Tibial artery (tissue), 4 donors: ENCODE measurements at regions not wholly inside any gene's neighbourhood (a gene's known extent, or its start where the extent isn't known, plus 50 kb on each side); places are given as distances from the start of the nearest gene placed in this dataset.

Experiments used
- DNase-seq, 2 donors: peaks; one replicate each; pipeline ENCODE4 v3.0.0-alpha.2; 2019
- H3K27ac ChIP-seq, 2 donors: fragments of 200-600 bp; sonication (generic) in 1 of 2; 1 replicate in 1 of 2; 2 replicates in 1 of 2; pipeline ENCODE4 v1.5.1; 2018 to 2019; ENCODE audit warnings: mild to moderate bottlenecking in 1 of 2
- H3K27me3 ChIP-seq, 2 donors: fragments of 200-600 bp; sonication (generic) in 1 of 2; one replicate each; pipeline versions ENCODE4 v1.5.1 to v1.6.0; 2016 to 2019
- H3K36me3 ChIP-seq, 3 donors: fragments of 200-600 bp; sonication (generic) in 2 of 3; one replicate each; pipeline ENCODE4 v1.5.1; 2016 to 2019; ENCODE audit warnings: mild to moderate bottlenecking in 2 of 3
- H3K4me1 ChIP-seq, 4 donors: fragments of 200-600 bp; sonication (generic) in 2 of 4; 1 replicate in 3 of 4; 2 replicates in 1 of 4; pipeline ENCODE4 v1.5.1; 2016 to 2019
- H3K4me3 ChIP-seq, 2 donors: fragments of 200-600 bp; sonication (generic) in 1 of 2; 1 replicate in 1 of 2; 2 replicates in 1 of 2; pipeline ENCODE4 v1.5.1; 2018 to 2019; ENCODE audit warnings: mild to moderate bottlenecking in 2 of 2
- H3K9me3 ChIP-seq, 3 donors: fragments of 200-600 bp; sonication (generic) in 1 of 3; one replicate each; pipeline ENCODE4 v1.5.1; 2016 to 2019
- intact Hi-C: fragments of 100-400 bp; cut with DNase I; formaldehyde crosslinking; loops from one replicate; pipeline ENCODE4 v1.15.0; 2023; ENCODE audit warnings: low total_unique reads
- TF ChIP-seq, protein P1 (sequence below), 2 experiments: fragments of 200-600 bp in 1 of 2; fragments of 450-650 bp in 1 of 2; IDR thresholded peaks; one replicate each; pipeline ENCODE4 v1.5.1; 2017 to 2019; ENCODE audit warnings: antibody characterized with exemption in 2 of 2, mild to moderate bottlenecking in 1 of 2, moderate library complexity in 1 of 2

DNA sequence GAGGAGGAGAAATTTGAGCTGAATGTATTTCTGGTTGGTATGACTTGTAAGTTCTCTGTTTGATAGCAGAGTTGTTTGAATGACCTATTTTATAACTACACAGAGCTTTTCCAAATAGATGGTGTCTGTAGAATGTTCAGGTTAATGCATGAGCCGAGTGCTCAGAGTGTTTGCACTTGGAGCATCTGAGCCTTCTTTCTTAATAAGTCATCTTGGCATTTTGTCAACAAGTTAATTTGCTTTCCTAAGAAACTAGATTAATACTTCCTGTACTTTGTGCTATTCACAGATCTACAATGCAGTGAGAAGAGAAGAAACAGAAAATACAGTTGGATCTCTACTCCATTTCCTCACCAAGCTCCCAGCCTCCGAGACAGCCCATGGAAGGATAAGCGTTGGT, 138.2 kb downstream of the PLCE1 start:
- Histone ChIP-seq H3K27ac (no peak overlapping the region), H3K4me3 (no peak overlapping the region), H3K36me3 (peaks cover 0 to 7% (median 0%) of the 10 kb centered on the region in 3 donors), H3K27me3 (no peaks in the 10 kb centered on the region), H3K4me1 (peaks cover 0 to 62% (median 28%) of the 10 kb centered on the region in 4 donors), H3K9me3 (no peaks in the 10 kb centered on the region)
- intact Hi-C loops = no loop called here
- DNase-seq = no peak
- TF ChIP-seq, protein P1, sequence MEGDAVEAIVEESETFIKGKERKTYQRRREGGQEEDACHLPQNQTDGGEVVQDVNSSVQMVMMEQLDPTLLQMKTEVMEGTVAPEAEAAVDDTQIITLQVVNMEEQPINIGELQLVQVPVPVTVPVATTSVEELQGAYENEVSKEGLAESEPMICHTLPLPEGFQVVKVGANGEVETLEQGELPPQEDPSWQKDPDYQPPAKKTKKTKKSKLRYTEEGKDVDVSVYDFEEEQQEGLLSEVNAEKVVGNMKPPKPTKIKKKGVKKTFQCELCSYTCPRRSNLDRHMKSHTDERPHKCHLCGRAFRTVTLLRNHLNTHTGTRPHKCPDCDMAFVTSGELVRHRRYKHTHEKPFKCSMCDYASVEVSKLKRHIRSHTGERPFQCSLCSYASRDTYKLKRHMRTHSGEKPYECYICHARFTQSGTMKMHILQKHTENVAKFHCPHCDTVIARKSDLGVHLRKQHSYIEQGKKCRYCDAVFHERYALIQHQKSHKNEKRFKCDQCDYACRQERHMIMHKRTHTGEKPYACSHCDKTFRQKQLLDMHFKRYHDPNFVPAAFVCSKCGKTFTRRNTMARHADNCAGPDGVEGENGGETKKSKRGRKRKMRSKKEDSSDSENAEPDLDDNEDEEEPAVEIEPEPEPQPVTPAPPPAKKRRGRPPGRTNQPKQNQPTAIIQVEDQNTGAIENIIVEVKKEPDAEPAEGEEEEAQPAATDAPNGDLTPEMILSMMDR (IDR thresholded peaks at IDR 0.05) = no peak

DNA sequence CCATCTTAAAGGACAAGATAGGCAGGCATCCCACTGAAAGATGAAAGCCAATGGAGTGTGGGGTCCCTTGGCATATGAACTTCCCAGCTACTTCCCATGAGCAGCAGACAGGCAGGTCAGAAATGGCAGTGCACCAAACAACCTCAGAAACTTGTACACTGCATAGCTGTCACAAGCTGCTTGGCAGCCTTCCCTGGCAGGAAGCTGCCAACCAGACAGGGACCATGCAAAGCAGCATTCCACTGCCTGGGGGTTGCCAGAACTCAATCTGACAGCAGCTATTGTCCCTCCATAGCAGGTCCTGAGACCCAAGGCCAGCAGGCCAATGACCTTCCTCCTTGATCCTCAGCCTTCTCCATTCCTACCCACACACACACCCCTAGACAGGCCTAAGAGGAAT, 139.5 kb downstream of the PLCE1 start:
- no peak overlapping the region for H3K27ac ChIP-seq
- no peaks in the 10 kb centered on the region for H3K9me3 ChIP-seq
- no peak overlapping the region for H3K4me3 ChIP-seq
- H3K27me3 ChIP-seq = no peaks in the 10 kb centered on the region
- peaks cover 0 to 7% (median 0%) of the 10 kb centered on the region in 3 donors for H3K36me3 ChIP-seq
- TF ChIP-seq, protein P1 (IDR thresholded peaks at IDR 0.05) = no peak
- no peak for DNase-seq
- peaks cover 0 to 55% (median 28%) of the 10 kb centered on the region in 4 donors for H3K4me1 ChIP-seq
- intact Hi-C loops = no loop called here

DNA sequence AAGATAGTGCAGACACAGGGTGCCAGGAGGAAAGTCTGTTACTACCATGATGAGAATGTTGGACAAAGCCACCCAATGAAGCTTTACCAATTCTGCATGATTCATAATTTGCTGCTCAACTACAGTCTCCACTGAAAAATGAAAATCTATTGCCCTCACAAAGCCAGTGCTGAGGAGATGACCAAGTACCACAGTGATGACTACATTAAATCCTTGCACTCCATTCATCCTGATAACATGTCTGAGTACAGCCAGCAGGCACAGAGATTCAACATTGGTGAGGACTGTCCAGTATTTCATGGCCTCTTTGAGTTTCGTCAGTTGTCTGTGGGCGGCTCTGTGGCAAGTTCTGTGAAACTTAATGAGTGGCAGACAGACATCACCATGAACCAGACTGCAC, 144.0 kb downstream of the PLCE1 start:
- Histone ChIP-seq H3K4me1 (peaks cover 0 to 33% (median 7%) of the 10 kb centered on the region in 4 donors), H3K27ac (no peak overlapping the region), H3K4me3 (no peak overlapping the region), H3K36me3 (peaks cover 0 to 7% (median 0%) of the 10 kb centered on the region in 3 donors), H3K27me3 (no peaks in the 10 kb centered on the region), H3K9me3 (no peaks in the 10 kb centered on the region)
- intact Hi-C loops = no loop called here
- TF ChIP-seq, protein P1 (IDR thresholded peaks at IDR 0.05) = no peak
- no peak for DNase-seq

DNA sequence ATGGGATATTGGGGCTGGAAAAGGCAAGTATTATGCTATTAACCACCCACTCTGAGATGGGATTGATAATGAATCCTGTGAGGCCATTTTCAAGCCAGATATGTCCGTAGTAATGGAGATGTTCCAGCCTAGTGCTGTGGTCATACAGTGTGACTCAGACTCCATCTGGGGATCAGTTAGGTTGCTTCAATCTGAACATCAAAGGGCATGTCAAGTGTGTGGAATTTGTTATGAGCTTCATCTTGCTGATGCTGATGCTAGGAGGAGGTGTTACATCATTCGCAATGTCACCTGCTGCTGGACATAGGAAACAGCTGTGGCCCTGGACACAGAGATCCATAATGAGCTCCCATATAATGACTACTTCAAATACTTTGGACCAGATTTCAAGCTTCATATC, 144.7 kb downstream of the PLCE1 start:
- H3K27ac ChIP-seq = no peak overlapping the region
- intact Hi-C loops = no loop called here
- H3K4me3 ChIP-seq = no peak overlapping the region
- DNase-seq = no peak
- TF ChIP-seq, protein P1 (IDR thresholded peaks at IDR 0.05) = no peak
- peaks cover 0 to 33% (median 4%) of the 10 kb centered on the region in 4 donors for H3K4me1 ChIP-seq
- H3K9me3 ChIP-seq = no peaks in the 10 kb centered on the region
- no peaks in the 10 kb centered on the region for H3K27me3 ChIP-seq
- H3K36me3 ChIP-seq = peaks cover 0 to 7% (median 0%) of the 10 kb centered on the region in 3 donors

DNA sequence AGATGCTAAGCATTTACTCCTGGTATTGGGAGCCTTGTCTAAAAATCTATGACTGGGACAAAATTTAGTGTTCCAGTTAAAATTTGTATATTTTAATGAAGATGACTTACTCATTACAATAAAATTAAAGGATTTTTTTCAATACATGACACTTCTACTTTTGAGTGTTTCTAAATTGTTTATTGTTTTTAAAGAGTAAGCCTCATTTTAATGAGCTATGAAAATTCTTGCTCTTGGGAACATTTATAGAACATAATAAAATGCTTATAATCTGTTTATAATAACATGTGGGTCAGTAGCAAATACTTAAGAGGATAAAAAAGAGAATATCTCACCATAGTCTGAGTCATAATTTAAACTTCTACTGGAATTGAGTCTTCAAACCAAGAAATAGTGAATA, 149.5 kb downstream of the PLCE1 start:
- Histone ChIP-seq H3K4me3 (no peak overlapping the region), H3K9me3 (no peaks in the 10 kb centered on the region), H3K4me1 (peaks cover 0 to 66% (median 12%) of the 10 kb centered on the region in 4 donors), H3K27me3 (no peaks in the 10 kb centered on the region), H3K36me3 (no peaks in the 10 kb centered on the region), H3K27ac (peak overlapping the region in 1 of 2 donors; percentile 10)
- TF ChIP-seq, protein P1 (IDR thresholded peaks at IDR 0.05) = no peak
- intact Hi-C loops = no loop called here
- DNase-seq = no peak

DNA sequence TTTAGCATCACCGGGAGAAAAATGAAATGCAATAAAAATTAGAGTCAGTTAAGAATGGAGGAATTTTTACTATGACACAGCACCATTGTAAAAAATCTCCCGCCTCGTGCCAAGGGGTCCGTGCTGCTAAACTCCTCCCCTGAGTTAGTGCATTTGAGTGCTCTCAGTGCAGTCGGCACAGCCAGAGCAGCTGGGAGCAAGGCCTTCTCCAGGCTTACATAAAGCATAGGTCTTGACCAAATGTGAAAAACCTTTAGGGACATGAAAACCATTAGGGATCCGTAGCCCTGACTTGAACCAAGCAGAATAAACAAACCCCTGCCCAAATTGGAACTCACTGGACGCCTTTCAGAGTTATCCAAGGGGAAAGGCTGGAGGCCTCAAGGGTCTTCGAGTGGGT, 152.6 kb downstream of the PLCE1 start:
- H3K9me3 ChIP-seq = no peaks in the 10 kb centered on the region
- peak overlapping the region; percentile 4 to 49 for H3K27ac ChIP-seq
- TF ChIP-seq, protein P1 (IDR thresholded peaks at IDR 0.05) = no peak
- intact Hi-C loops = no loop called here
- no peaks in the 10 kb centered on the region for H3K36me3 ChIP-seq
- no peaks in the 10 kb centered on the region for H3K27me3 ChIP-seq
- peaks cover 0 to 75% (median 14%) of the 10 kb centered on the region in 4 donors for H3K4me1 ChIP-seq
- no peak overlapping the region for H3K4me3 ChIP-seq
- DNase-seq = no peak
